ENCODE measurements at regions not wholly inside any gene's neighbourhood (a gene's known extent, or its start where the extent isn't known, plus 50 kb on each side); places are given as distances from the start of the nearest gene placed in this dataset.
"Not testable (repeated sequence)": the region's sequence is repeated elsewhere in the genome, so short reads cannot be mapped to it uniquely, and the experiment has no call there.

GRCh38 chr19:20482721-20483120, 82.9 kb downstream of the ZNF737 start:
- DNase-seq: peak; percentile 4

- no peak for DNase-seq
Measured at GRCh38 chr19:20481736-20482135, 83.8 kb downstream of the ZNF737 start.

GRCh38 chr19:20479483-20479882, 86.1 kb downstream of the ZNF737 start:
- DNase-seq: no peak

- no peak for DNase-seq
Measured at GRCh38 chr19:20478936-20479335, 86.6 kb downstream of the ZNF737 start.

- DNase-seq: no peak
Measured at GRCh38 chr19:20472854-20473253, 92.7 kb downstream of the ZNF737 start.

- DNase-seq: no peak
Measured at GRCh38 chr19:20471431-20471830, 94.2 kb downstream of the ZNF737 start.

GRCh38 chr19:20470345-20471135, 95.0 kb downstream of the ZNF737 start:
- DNase-seq: no peak

GRCh38 chr19:20466638-20466990, 99.0 kb downstream of the ZNF737 start:
- DNase-seq: not testable (repeated sequence)

GRCh38 chr19:20465922-20466637, 99.5 kb downstream of the ZNF737 start:
- DNase-seq: not testable (repeated sequence)

- peak; percentile 9 for DNase-seq
Measured at GRCh38 chr19:20453425-20453935, 112.1 kb downstream of the ZNF737 start.

GRCh38 chr19:20444202-20444885, 121.2 kb downstream of the ZNF737 start:
- DNase-seq: no peak

GRCh38 chr19:20432266-20432842, 133.2 kb downstream of the ZNF737 start:
- not testable (repeated sequence) for DNase-seq

GRCh38 chr19:20431826-20432225, 133.8 kb downstream of the ZNF737 start:
- no peak for DNase-seq

- DNase-seq: peak; percentile 43
Measured at GRCh38 chr19:20423381-20424197, 142.0 kb downstream of the ZNF737 start.

- DNase-seq: no peak
Measured at GRCh38 chr19:20422216-20423205, 143.1 kb downstream of the ZNF737 start.

GRCh38 chr19:20416661-20417060, 148.9 kb downstream of the ZNF737 start:
- no peak for DNase-seq

GRCh38 chr19:20414120-20414519, 151.5 kb downstream of the ZNF737 start:
- no peak for DNase-seq

GRCh38 chr19:20413705-20414104, 151.9 kb downstream of the ZNF737 start:
- no peak for DNase-seq

- no peak for DNase-seq
Measured at GRCh38 chr19:20412846-20413245, 152.7 kb downstream of the ZNF737 start.

- DNase-seq: no peak
Measured at GRCh38 chr19:20397292-20397691, 168.3 kb downstream of the ZNF737 start.

- no peak for DNase-seq
Measured at GRCh38 chr19:20388706-20389225, 176.8 kb downstream of the ZNF737 start.
